Endothelial cell (in vitro differentiated cells): ENCODE measurements at regions not wholly inside any gene's neighbourhood (a gene's known extent, or its start where the extent isn't known, plus 50 kb on each side); places are given as distances from the start of the nearest gene placed in this dataset.
"Not testable (repeated sequence)": the region's sequence is repeated elsewhere in the genome, so short reads cannot be mapped to it uniquely, and the experiment has no call there.

Source experiments
- DNase-seq: peaks from one replicate; pipeline ENCODE4 v3.0.0; 2021; ENCODE audit warnings: low spot score
- H3K27ac Mint-ChIP-seq: one replicate; pipeline ENCODE4 v1.8.0; 2021; ENCODE audit warnings: mixed read lengths, inconsistent platforms; ENCODE audit not compliant: unreplicated experiment
- H3K27me3 Mint-ChIP-seq: one replicate; pipeline ENCODE4 v1.8.0; 2021; ENCODE audit warnings: mild to moderate bottlenecking, moderate library complexity, mixed read lengths, inconsistent platforms; ENCODE audit not compliant: unreplicated experiment
- H3K36me3 Mint-ChIP-seq: one replicate; pipeline ENCODE4 v1.8.0; 2021; ENCODE audit warnings: mild to moderate bottlenecking, low read depth, mixed read lengths, inconsistent platforms; ENCODE audit not compliant: unreplicated experiment
- H3K4me1 Mint-ChIP-seq: one replicate; pipeline ENCODE4 v1.8.0; 2021; ENCODE audit warnings: mild to moderate bottlenecking, mixed read lengths, inconsistent platforms; ENCODE audit not compliant: unreplicated experiment
- H3K4me3 Mint-ChIP-seq: one replicate; pipeline ENCODE4 v1.8.0; 2021; ENCODE audit warnings: mild to moderate bottlenecking, mixed read lengths, inconsistent platforms; ENCODE audit not compliant: unreplicated experiment
- H3K9me3 Mint-ChIP-seq: one replicate; pipeline ENCODE4 v1.8.0; 2021; ENCODE audit warnings: mixed read lengths, inconsistent platforms; ENCODE audit not compliant: unreplicated experiment
- CTCF ChIP-seq: fragments of 200-600 bp; sonication (generic); IDR thresholded peaks from one replicate; pipeline ENCODE4 v1.5.0; 2021; ENCODE audit warnings: antibody characterized with exemption; ENCODE audit not compliant: unreplicated experiment

- peaks cover 13% of the 10 kb centered on the region for H3K4me1 Mint-ChIP-seq
- no peaks in the 10 kb centered on the region for H3K36me3 Mint-ChIP-seq
- H3K27me3 Mint-ChIP-seq: no peaks in the 10 kb centered on the region
- TF ChIP-seq CTCF: no peak
- no peak overlapping the region for H3K27ac Mint-ChIP-seq
- DNase-seq: no peak
- no peak overlapping the region for H3K4me3 Mint-ChIP-seq
- no peaks in the 10 kb centered on the region for H3K9me3 Mint-ChIP-seq
These were observed 263.7 kb downstream of the MAP2K6 start for GRCh38 chr17:69678206-69678605.

GRCh38 chr17:69679829-69680228, 265.3 kb downstream of the MAP2K6 start:
- peaks cover 16% of the 10 kb centered on the region for H3K4me1 Mint-ChIP-seq
- no peak overlapping the region for H3K27ac Mint-ChIP-seq
- no peaks in the 10 kb centered on the region for H3K36me3 Mint-ChIP-seq

GRCh38 chr17:69684251-69684650, 269.8 kb downstream of the MAP2K6 start:
- no peak for DNase-seq
- TF ChIP-seq CTCF: no peak
- Mint-ChIP-seq H3K4me3 (no peak overlapping the region), H3K9me3 (no peaks in the 10 kb centered on the region), H3K4me1 (peaks cover 10% of the 10 kb centered on the region), H3K27me3 (no peaks in the 10 kb centered on the region), H3K27ac (peak overlapping the region; percentile 43), H3K36me3 (no peaks in the 10 kb centered on the region)

More at GRCh38 chr17:69679829-69680228, 265.3 kb downstream of the MAP2K6 start:
- Mint-ChIP-seq H3K4me3 (no peak overlapping the region), H3K27me3 (no peaks in the 10 kb centered on the region), H3K9me3 (no peaks in the 10 kb centered on the region)
- no peak for TF ChIP-seq CTCF
- DNase-seq: no peak

GRCh38 chr17:69685150-69685549, 270.7 kb downstream of the MAP2K6 start:
- not testable (repeated sequence) for H3K4me3 Mint-ChIP-seq, H3K27me3 Mint-ChIP-seq, H3K4me1 Mint-ChIP-seq, H3K9me3 Mint-ChIP-seq, DNase-seq, H3K36me3 Mint-ChIP-seq, H3K27ac Mint-ChIP-seq

GRCh38 chr17:69690531-69690930, 276.0 kb downstream of the MAP2K6 start:
- Mint-ChIP-seq H3K4me1 (no peaks in the 10 kb centered on the region), H3K9me3 (no peaks in the 10 kb centered on the region), H3K27me3 (no peaks in the 10 kb centered on the region), H3K27ac (no peak overlapping the region), H3K36me3 (peaks cover 3% of the 10 kb centered on the region), H3K4me3 (no peak overlapping the region)
- TF ChIP-seq CTCF: no peak
- no peak for DNase-seq

GRCh38 chr17:69692171-69692570, 277.7 kb downstream of the MAP2K6 start:
- Mint-ChIP-seq H3K4me1 (no peaks in the 10 kb centered on the region), H3K36me3 (peaks cover 3% of the 10 kb centered on the region), H3K4me3 (no peak overlapping the region), H3K27ac (no peak overlapping the region), H3K27me3 (no peaks in the 10 kb centered on the region), H3K9me3 (peaks cover 6% of the 10 kb centered on the region)
- no peak for DNase-seq
- TF ChIP-seq CTCF: no peak
